ENCODE measurements at regions not wholly inside any gene's neighbourhood (a gene's known extent, or its start where the extent isn't known, plus 50 kb on each side); places are given as distances from the start of the nearest gene placed in this dataset.

DNA sequence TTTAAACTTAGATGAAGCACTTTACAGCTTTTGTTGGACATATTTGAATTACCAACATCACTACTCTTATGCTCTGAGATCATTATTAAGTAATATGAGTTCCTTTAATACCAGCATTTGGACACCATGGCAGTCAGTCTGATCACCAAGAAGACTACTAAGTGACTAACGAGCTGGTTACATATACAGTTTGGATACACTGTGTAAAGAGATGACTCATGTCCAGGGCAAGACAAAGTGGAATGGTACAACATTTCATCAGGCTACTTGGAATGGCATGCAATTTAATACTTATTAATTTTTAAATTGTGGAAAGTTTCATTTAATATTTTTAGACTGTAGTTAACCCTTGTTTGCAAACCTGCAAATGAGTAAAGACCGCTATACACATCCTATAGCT is 237.4 kb upstream of the PRDM9 start:
- no peak for TF ChIP-seq EZH2 (IDR thresholded peaks at IDR 0.05; ENCODE audit: low read depth)
- TF ChIP-seq, protein P1, sequence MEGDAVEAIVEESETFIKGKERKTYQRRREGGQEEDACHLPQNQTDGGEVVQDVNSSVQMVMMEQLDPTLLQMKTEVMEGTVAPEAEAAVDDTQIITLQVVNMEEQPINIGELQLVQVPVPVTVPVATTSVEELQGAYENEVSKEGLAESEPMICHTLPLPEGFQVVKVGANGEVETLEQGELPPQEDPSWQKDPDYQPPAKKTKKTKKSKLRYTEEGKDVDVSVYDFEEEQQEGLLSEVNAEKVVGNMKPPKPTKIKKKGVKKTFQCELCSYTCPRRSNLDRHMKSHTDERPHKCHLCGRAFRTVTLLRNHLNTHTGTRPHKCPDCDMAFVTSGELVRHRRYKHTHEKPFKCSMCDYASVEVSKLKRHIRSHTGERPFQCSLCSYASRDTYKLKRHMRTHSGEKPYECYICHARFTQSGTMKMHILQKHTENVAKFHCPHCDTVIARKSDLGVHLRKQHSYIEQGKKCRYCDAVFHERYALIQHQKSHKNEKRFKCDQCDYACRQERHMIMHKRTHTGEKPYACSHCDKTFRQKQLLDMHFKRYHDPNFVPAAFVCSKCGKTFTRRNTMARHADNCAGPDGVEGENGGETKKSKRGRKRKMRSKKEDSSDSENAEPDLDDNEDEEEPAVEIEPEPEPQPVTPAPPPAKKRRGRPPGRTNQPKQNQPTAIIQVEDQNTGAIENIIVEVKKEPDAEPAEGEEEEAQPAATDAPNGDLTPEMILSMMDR (conservative IDR thresholded peaks at IDR 0.05), result no peak

Data from PC-9 (cell line).